H9 (cell line): ENCODE measurements at regions not wholly inside any gene's neighbourhood (a gene's known extent, or its start where the extent isn't known, plus 50 kb on each side); places are given as distances from the start of the nearest gene placed in this dataset.

ENCODE experiments used
- DNase-seq: peaks from one replicate; pipeline ENCODE4 v3.0.0-alpha.2; 2017
- H2AFZ ChIP-seq: one replicate; pipeline ENCODE4 v1.6.1; 2013; ENCODE audit warnings: mild to moderate bottlenecking, low read length, control low read depth, moderate library complexity
- H2AK5ac ChIP-seq: 2 replicates; pipeline ENCODE4 v1.6.1; 2013; ENCODE audit warnings: low read length, control low read depth, mixed read lengths; ENCODE audit not compliant: insufficient read length
- H2BK120ac ChIP-seq: one replicate; pipeline ENCODE4 v1.6.1; 2013; ENCODE audit warnings: low read depth, mild to moderate bottlenecking, low read length, control low read depth, inconsistent platforms; ENCODE audit not compliant: poor library complexity, severe bottlenecking
- H2BK12ac ChIP-seq: 2 replicates; pipeline ENCODE4 v1.6.1; 2013; ENCODE audit warnings: low read length, control low read depth, mixed read lengths, low read depth; ENCODE audit not compliant: insufficient read length
- H2BK15ac ChIP-seq: 2 replicates; pipeline ENCODE4 v1.6.1; 2013; ENCODE audit warnings: low read depth, low read length, control low read depth
- H2BK20ac ChIP-seq: one replicate; pipeline ENCODE4 v1.6.1; 2013; ENCODE audit warnings: low read depth, mild to moderate bottlenecking, low read length, control low read depth, inconsistent platforms; ENCODE audit not compliant: poor library complexity, severe bottlenecking
- H2BK5ac ChIP-seq: 2 replicates; pipeline ENCODE4 v1.6.1; 2013; ENCODE audit warnings: low read length, control low read depth, mixed read lengths; ENCODE audit not compliant: insufficient read length
- H3K14ac ChIP-seq: 2 replicates; pipeline ENCODE4 v1.6.1; 2013; ENCODE audit warnings: low read length, control low read depth; ENCODE audit not compliant: insufficient read depth
- H3K18ac ChIP-seq: 2 replicates; pipeline ENCODE4 v1.6.1; 2013; ENCODE audit warnings: low read depth, mild to moderate bottlenecking, mixed read lengths, low read length, control low read depth; ENCODE audit not compliant: insufficient read length
- H3K23ac ChIP-seq: 2 replicates; pipeline ENCODE4 v1.6.1; 2013; ENCODE audit warnings: low read length, control low read depth, mixed read lengths, low read depth; ENCODE audit not compliant: insufficient read length
- H3K23me2 ChIP-seq: 2 replicates; pipeline ENCODE4 v1.6.1; 2013; ENCODE audit warnings: low read depth, mild to moderate bottlenecking, mixed read lengths, low read length, control low read depth; ENCODE audit not compliant: insufficient read length, poor library complexity, severe bottlenecking
- H3K27ac ChIP-seq: 2 replicates; pipeline ENCODE4 v1.5.1; 2013; ENCODE audit warnings: low read length, control low read depth, mixed read lengths, low read depth; ENCODE audit not compliant: insufficient read length
- H3K27me3 ChIP-seq: 2 replicates; pipeline ENCODE4 v1.6.1; 2013; ENCODE audit warnings: low read length, control low read depth, inconsistent platforms; ENCODE audit not compliant: insufficient read depth
- H3K4ac ChIP-seq: 2 replicates; pipeline ENCODE4 v1.6.1; 2013; ENCODE audit warnings: low read depth, mild to moderate bottlenecking, control low read depth, inconsistent platforms, low read length, moderate library complexity
- H3K4me1 ChIP-seq: 2 replicates; pipeline ENCODE4 v1.6.1; 2013; ENCODE audit warnings: low read length, control low read depth, inconsistent platforms; ENCODE audit not compliant: insufficient read depth
- H3K4me2 ChIP-seq: 2 replicates; pipeline ENCODE4 v1.6.1; 2013; ENCODE audit warnings: low read length, control low read depth, mixed read lengths; ENCODE audit not compliant: insufficient read length, insufficient read depth
- H3K56ac ChIP-seq: 2 replicates; pipeline ENCODE4 v1.6.1; 2013; ENCODE audit warnings: low read depth, mild to moderate bottlenecking, mixed read lengths, low read length, control low read depth; ENCODE audit not compliant: insufficient read length
- H3K79me1 ChIP-seq: 2 replicates; pipeline ENCODE4 v1.6.1; 2013; ENCODE audit warnings: low read depth, mild to moderate bottlenecking, moderate library complexity, low read length, control low read depth, inconsistent platforms; ENCODE audit not compliant: insufficient read depth, poor library complexity, severe bottlenecking
- H3K79me2 ChIP-seq: 2 replicates; pipeline ENCODE4 v1.6.1; 2013; ENCODE audit warnings: low read length, control low read depth, inconsistent platforms; ENCODE audit not compliant: insufficient read depth
- H3K9ac ChIP-seq: 2 replicates; pipeline ENCODE4 v1.6.1; 2013; ENCODE audit warnings: low read length, control low read depth, mixed read lengths; ENCODE audit not compliant: insufficient read length; ENCODE audit errors: extremely low read depth
- H3K9me3 ChIP-seq: one replicate; pipeline ENCODE4 v1.6.1; 2013; ENCODE audit warnings: low read depth, low read length, inconsistent platforms; ENCODE audit not compliant: control insufficient read depth
- H3T11ph ChIP-seq: one replicate; pipeline ENCODE4 v1.6.1; 2013; ENCODE audit warnings: mild to moderate bottlenecking, low read length, control low read depth, inconsistent platforms
- H4K20me1 ChIP-seq: one replicate; pipeline ENCODE4 v1.6.1; 2013; ENCODE audit not compliant: control insufficient read depth, insufficient read length, insufficient read depth
- H4K5ac ChIP-seq: 2 replicates; pipeline ENCODE4 v1.6.1; 2013; ENCODE audit warnings: low read depth, mild to moderate bottlenecking, mixed read lengths, low read length, control low read depth; ENCODE audit not compliant: insufficient read length
- H4K8ac ChIP-seq: replicated peaks from 2 replicates; pipeline ENCODE4 v1.6.1; 2013; ENCODE audit warnings: low read length, control low read depth, mixed read lengths, low read depth; ENCODE audit not compliant: insufficient read length
- H4K91ac ChIP-seq: 2 replicates; pipeline ENCODE4 v1.6.1; 2013; ENCODE audit warnings: low read depth, mild to moderate bottlenecking, moderate library complexity, mixed read lengths, low read length, control low read depth; ENCODE audit not compliant: insufficient read length
- H3K27ac Mint-ChIP-seq, 3 experiments: 2 replicates in 2 of 3; 3 replicates in 1 of 3; pipeline ENCODE4 v1.8.0; 2020 to 2021; ENCODE audit warnings: mixed read lengths in 3 of 3, mild to moderate bottlenecking in 1 of 3, moderate library complexity in 1 of 3
- H3K27me3 Mint-ChIP-seq: 2 replicates; pipeline ENCODE4 v1.8.0; 2021; ENCODE audit warnings: low read depth, mild to moderate bottlenecking, moderate library complexity, mixed read lengths
- H3K36me3 Mint-ChIP-seq, 3 experiments: 2 replicates in 2 of 3; 3 replicates in 1 of 3; pipeline ENCODE4 v1.8.0; 2020 to 2021; ENCODE audit warnings: low read depth in 3 of 3, mixed read lengths in 3 of 3; ENCODE audit not compliant: insufficient read depth in 1 of 3
- H3K4me1 Mint-ChIP-seq, 2 experiments: 2 replicates each; pipeline ENCODE4 v1.8.0; 2020; ENCODE audit warnings: mixed read lengths in 2 of 2
- H3K4me3 Mint-ChIP-seq, 2 experiments: 2 replicates in 1 of 2; 3 replicates in 1 of 2; pipeline ENCODE4 v1.8.0; 2020 to 2021; ENCODE audit warnings: mild to moderate bottlenecking in 2 of 2, mixed read lengths in 2 of 2, moderate library complexity in 1 of 2
- H3K9me3 Mint-ChIP-seq, 2 experiments: 2 replicates in 1 of 2; 3 replicates in 1 of 2; pipeline ENCODE4 v1.8.0; 2020; ENCODE audit warnings: mild to moderate bottlenecking in 2 of 2, mixed read lengths in 2 of 2, moderate library complexity in 1 of 2
- CTCF ChIP-seq: fragments of 200-600 bp; sonication (generic); conservative IDR thresholded peaks from 3 replicates; pipeline ENCODE4 v1.8.0; 2021; ENCODE audit warnings: antibody characterized with exemption, mild to moderate bottlenecking
- WGBS: extraction: QIAGEN DNeasy Blood & Tissue Kit; methylation state at CpG from one replicate; pipeline ENCODE4 v1.1.7; 2013; ENCODE audit warnings: missing lambda C conversion rate, low lambda C conversion rate, mixed read lengths; ENCODE audit not compliant: insufficient read length; ENCODE audit errors: extremely low coverage; 5-methylcytosine and 5-hydroxymethylcytosine counted together

- Histone ChIP-seq H3K27ac (no peak overlapping the region), H2BK15ac (no peak overlapping the region), H3K23me2 (no peaks in the 10 kb centered on the region), H2AK5ac (no peak overlapping the region), H3K4me1 (no peaks in the 10 kb centered on the region), H4K20me1 (no peaks in the 10 kb centered on the region), H2BK12ac (no peak overlapping the region), H4K8ac (no peak overlapping the region), H2BK5ac (no peak overlapping the region), H2BK120ac (no peak overlapping the region), H3K23ac (no peak overlapping the region), H4K91ac (no peak overlapping the region), H3K9ac (no peak overlapping the region), H3K4me2 (no peak overlapping the region), H3K79me2 (no peaks in the 10 kb centered on the region), H2AFZ (no peak overlapping the region), H3K14ac (no peak overlapping the region), H4K5ac (no peak overlapping the region), H3K27me3 (no peaks in the 10 kb centered on the region), H3T11ph (no peak overlapping the region), H3K4ac (no peak overlapping the region), H3K56ac (no peak overlapping the region), H2BK20ac (no peak overlapping the region), H3K79me1 (no peaks in the 10 kb centered on the region), H3K18ac (no peak overlapping the region), H3K9me3 (no peaks in the 10 kb centered on the region)
- no peak overlapping the region for H3K4me3 Mint-ChIP-seq
- no peaks in the 10 kb centered on the region for H3K4me1 Mint-ChIP-seq
- no peak overlapping the region for H3K27ac Mint-ChIP-seq
- TF ChIP-seq CTCF: no peak
- DNase-seq: no peak
- H3K36me3 Mint-ChIP-seq: no peaks in the 10 kb centered on the region
- peaks cover 13% of the 10 kb centered on the region for H3K27me3 Mint-ChIP-seq
- H3K9me3 Mint-ChIP-seq: no peaks in the 10 kb centered on the region
- WGBS: no CpG with 5 or more reads among the region's 2 CpGs
These were observed 775.1 kb downstream of the GATA3 start for GRCh38 chr10:8829592-8829991.
